ENCODE measurements at regions not wholly inside any gene's neighbourhood (a gene's known extent, or its start where the extent isn't known, plus 50 kb on each side); places are given as distances from the start of the nearest gene placed in this dataset.

DNA sequence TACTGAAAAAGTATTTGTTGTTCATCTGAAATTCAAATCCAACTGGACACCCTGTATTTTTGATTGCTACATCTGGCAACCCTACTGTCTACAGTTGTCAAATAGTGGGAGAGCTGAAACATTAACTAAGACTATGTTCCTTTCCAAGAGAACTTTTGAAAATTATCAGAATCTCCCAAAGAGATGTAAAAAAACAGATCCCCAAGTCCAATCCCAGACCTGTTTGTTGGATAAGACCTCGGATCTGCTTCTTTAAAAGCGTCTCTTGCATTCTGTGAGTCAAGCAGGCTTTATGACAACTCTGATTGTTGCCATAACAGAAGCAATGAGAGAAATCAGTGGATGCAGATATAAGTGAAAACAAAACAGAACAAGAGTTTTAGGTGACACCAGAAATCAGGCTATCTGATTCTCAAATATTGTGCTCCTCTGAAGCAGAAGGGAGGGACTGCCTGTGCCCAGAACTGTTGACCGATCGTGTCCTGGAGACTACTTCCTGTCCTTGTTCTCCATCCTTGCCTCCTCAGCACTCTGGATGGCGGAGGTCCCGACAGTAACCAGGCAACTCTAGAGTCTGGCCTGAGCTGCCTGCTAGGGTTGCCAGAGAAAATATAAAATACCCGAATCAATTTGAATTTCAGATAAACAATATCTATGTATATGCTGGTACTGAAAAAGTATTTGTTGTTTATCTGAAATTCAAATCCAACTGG, 853.8 kb downstream of the MAFB start:
- DNase-seq (ENCODE audit: low read depth) = no peak

GRCh38 chr20:39830903-39831302, 858.1 kb downstream of the MAFB start:
- no peak for DNase-seq (ENCODE audit: low read depth)

DNA sequence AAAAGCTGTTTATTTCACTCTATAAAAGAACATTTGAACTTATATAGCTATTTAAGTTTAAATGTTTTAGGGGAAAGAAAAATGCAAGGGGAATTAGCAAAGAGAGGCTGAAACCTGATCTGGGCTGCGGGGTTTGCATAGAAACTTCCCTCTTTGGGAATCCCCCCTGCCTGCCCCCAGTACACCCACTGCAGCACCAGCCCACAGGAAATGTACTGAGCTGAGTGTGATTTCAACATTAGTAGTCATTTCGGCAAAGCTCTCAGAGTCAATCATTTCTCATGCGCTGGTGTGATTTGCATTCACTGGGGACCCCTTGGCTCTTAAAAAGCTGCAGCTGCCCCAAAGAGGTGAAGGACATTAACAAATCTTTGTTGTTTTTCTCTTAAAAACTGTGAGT, 859.4 kb downstream of the MAFB start:
- DNase-seq (ENCODE audit: low read depth) = no peak

DNA sequence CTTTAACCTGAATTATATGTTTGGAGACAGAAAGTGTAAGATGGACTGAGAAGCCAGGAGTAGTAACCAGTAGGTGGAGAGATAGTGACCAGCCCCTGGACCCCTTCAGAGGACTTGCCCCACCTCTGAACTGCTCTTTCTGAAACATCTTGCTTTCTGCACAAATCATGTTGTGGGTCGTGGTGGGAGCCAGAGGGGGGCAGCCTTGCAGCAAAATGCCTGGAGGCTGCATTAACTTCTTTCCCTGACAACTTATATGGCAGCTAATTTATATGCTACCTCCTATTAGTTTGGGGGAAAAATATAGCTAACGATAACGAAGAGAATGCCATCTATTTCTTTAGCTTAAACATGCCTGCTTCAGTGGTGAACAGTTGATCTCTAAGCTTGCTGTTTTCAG, 859.8 kb downstream of the MAFB start:
- peak; percentile 28 for DNase-seq (ENCODE audit: low read depth)

DNA sequence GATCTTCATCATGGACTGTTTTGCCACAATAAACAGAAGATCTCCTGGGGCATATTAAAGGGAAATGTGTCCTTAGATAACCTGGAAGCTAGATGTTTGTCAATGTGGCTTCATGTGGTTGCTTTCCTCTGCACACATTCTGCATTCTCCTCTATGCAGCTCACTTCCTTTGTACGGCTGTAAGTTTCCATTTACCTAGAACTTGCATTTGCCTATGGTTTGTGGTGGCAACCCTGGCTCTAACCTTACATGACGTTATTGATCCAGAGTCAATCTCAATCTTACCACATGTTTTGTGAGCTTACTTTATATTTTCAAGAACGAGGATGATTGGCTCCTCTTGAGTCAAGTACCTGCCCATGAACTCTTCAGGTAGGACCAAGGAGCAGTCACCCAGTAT, 863.1 kb downstream of the MAFB start:
- DNase-seq (ENCODE audit: low read depth) = peak; percentile 14

GRCh38 chr20:39825524-39825923, 863.4 kb downstream of the DHX35 start:
- no peak for DNase-seq (ENCODE audit: low read depth)

GRCh38 chr20:39823224-39823623, 861.1 kb downstream of the DHX35 start:
- peak; percentile 68 for DNase-seq (ENCODE audit: low read depth)

DNA sequence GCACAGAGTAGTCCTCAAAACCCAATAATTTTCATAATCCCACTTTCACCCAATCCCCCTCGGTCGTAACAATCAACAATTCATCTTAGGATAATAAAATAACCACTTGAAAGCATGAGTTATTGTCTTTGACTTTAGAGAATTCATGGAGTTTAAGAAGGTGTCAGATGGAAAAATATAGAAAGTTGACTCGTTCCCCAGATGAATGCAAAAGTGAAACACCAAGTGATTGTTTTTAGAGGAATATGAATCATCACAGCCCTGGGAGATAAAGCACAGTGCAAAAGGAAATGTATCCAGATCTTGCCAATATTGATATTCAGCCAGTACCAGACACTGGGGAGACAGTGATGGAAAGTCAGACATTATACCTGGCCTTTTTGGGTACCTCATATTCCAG, 860.5 kb downstream of the DHX35 start:
- peak; percentile 25 for DNase-seq (ENCODE audit: low read depth)

- DNase-seq (ENCODE audit: low read depth) = no peak
These were observed 851.2 kb downstream of the DHX35 start for GRCh38 chr20:39813190-39813829.

GRCh38 chr20:39812116-39812515, 850.0 kb downstream of the DHX35 start:
- DNase-seq (ENCODE audit: low read depth) = no peak

- DNase-seq (ENCODE audit: low read depth) = no peak
These were observed 848.2 kb downstream of the DHX35 start for GRCh38 chr20:39810309-39810708.

DNA sequence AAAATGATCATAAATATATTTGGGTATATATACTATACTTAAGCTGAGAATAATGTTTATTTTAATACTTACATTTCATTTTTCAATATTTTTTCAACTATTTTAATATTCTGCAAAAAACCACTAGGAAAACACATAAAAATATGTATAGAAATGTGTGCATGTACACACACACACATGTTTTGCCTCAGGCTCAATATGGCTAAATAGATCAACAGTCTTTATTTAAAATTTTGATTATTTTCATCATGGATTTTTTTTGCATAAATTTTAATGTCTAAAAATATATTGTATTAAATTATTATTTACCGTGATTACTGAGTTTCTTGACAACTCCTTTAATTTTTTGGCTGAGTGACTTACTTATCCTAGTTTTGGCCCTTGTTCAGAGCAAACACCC, 846.5 kb downstream of the DHX35 start:
- DNase-seq (ENCODE audit: low read depth) = no peak

- peak; percentile 3 for DNase-seq (ENCODE audit: low read depth)
These were observed 838.4 kb downstream of the DHX35 start for GRCh38 chr20:39800548-39800947.

- DNase-seq (ENCODE audit: low read depth) = no peak
These were observed 838.0 kb downstream of the DHX35 start for GRCh38 chr20:39800111-39800510.

GRCh38 chr20:39799366-39799965, 837.3 kb downstream of the DHX35 start:
- DNase-seq (ENCODE audit: low read depth) = no peak

DNA sequence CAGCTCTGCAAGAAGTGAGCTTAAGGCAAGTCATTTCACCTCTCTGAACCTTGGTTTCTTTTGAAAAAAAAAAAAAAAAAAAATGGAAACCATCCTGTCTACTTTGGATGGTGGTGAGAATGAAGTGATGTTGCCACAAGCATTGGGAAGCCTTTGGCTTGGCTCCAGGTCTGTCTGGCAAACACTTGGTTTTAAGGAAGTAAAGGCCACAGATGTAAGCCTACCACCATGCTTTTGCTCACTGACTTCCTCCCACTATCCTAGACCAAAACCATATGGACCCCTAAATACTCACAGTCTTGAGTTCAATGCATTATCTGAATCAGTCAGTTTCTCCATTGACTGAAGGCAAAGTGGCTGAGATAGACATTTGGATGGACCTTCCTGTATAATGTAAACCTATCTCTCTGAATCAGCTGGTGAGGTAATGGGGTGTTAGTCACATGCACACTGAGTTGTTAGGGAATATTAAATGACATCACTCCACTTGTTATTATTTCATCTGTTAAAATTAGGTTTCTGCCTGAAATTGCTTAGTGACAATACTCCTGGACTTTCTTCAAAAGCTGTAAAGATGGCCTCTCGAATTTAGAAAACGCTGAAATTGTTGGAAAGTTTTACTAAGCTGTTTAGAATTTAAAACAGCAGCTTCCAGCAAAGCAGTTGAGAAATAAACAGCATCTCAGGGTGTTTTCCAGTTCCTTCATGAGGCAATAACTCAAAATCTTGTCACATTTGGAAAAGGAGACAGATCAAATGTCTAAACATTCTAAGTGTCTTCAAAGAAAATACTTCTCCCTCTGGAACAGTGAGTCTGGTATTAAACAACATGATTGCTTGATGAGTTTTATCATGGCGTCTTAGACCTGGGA, 833.5 kb downstream of the DHX35 start:
- no peak for DNase-seq (ENCODE audit: low read depth)

DNA sequence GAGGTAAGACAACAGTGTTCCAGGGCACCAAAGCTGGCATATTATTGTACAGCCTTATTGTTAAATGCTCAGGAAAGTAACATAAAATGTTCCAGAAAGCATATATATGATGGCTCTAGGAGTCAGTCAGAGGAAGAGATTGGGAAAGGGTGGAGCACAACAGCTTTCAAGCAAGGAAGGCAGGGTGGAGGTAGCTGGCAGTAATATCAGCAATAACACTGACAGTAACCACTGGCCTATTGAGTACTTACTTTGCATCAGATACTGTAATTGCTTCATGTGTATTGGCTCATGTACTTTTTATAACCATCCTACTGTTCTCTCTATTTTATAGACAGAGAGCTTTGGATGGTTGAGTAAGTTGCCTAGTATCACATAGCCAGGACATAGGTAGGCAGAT, 830.2 kb downstream of the DHX35 start:
- DNase-seq (ENCODE audit: low read depth) = no peak

DNA sequence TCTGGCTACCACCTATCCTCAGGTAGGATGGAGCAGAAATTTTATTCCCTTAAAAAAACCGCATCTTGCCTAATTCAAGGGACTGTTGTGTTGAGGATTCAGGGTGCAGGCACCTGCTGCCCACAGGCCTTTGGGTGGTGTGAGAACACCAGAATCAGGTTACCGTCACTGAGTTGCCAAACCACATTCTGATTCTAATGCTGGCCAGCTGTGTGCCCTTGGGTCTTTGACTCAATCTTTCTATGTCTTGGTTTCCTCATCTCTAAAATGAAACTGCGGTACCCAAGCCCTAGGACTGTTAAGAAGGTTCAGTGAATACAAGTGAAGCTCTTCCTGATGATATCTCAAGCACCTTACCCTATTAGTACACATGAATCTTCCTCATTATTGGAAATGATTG, 827.3 kb downstream of the DHX35 start:
- no peak for DNase-seq (ENCODE audit: low read depth)

DNA sequence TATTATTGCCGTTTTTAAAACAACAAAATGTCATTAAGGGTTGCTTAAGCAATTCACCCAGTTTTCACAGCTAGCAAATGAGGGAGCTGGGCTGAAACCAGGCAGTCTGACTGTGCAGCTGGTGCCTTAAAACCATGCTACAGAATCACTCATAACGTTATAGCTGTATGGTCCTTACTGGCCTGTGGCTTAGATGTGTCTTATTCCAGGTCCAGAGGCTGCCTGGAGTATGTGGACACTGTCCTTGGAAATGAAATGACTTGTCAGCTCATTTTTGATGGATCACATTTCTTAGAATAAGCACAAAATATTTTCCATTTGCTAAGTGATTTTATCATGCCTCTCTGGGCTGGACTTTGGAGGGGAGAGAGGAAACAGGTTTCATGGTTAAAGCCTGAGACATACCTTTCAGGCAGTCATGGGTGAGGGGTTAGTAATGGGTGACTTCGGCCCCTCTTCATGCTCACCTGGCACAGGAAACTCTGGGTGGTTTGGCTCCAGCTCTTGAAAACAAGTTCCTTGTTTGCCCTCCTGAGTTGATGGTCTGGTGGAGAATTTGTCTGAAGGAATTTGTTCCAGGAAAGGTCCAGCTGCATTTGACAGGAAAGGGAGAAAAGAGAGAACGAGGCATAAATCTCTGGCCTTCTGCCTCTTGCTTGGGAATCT, 823.2 kb downstream of the DHX35 start:
- no peak for DNase-seq (ENCODE audit: low read depth)

GRCh38 chr20:39784693-39785092, 822.5 kb downstream of the DHX35 start:
- DNase-seq (ENCODE audit: low read depth) = no peak

GRCh38 chr20:39778847-39779604, 816.9 kb downstream of the DHX35 start:
- no peak for DNase-seq (ENCODE audit: low read depth)

Data from Daoy (cell line).